ENCODE measurements at regions not wholly inside any gene's neighbourhood (a gene's known extent, or its start where the extent isn't known, plus 50 kb on each side); places are given as distances from the start of the nearest gene placed in this dataset.
A peak's percentile ranks its signal among the peaks of the same experiment; 100 is the strongest.
"Not testable (repeated sequence)": the region's sequence is repeated elsewhere in the genome, so short reads cannot be mapped to it uniquely, and the experiment has no call there.

GRCh38 chr14:106764968-106765369 is 1238.6 kb downstream of the TMEM121 start:
- not testable (repeated sequence) for H3K4me3 ChIP-seq (ENCODE audit: low read length); DNase-seq (ENCODE audit: low read depth)
- peak; percentile 35 for TF ChIP-seq CTCF (conservative IDR thresholded peaks at IDR 0.05; ENCODE audit: low read depth, low read length)

DNA sequence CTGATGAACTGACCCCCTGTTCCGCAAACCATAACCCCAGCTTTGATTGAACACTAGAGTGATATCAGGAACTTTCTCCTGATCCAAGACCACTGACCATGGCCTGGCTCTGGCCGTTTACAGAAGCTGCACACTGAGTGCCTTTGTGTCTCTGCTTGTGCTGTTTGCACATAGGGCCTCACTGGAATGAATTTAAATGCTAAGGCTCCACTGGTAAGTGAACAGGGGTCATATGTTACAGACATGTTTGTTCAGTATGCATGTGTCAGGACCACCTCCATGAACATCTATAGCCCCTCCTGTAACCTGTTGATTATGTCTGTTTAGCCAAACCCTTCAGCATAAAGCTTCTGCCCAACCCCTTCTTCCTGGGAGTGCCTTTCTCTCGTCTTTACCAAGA is 1239.8 kb downstream of the TMEM121 start:
- DNase-seq (ENCODE audit: low read depth) = no peak
- TF ChIP-seq CTCF (conservative IDR thresholded peaks at IDR 0.05; ENCODE audit: low read depth, low read length) = no peak
- H3K4me3 ChIP-seq (ENCODE audit: low read length) = no peak overlapping the region

GRCh38 chr14:106766551-106767277 is 1240.3 kb downstream of the TMEM121 start:
- H3K4me3 ChIP-seq (ENCODE audit: low read length); DNase-seq (ENCODE audit: low read depth): not testable (repeated sequence)

GRCh38 chr14:106768230-106768629 is 1241.8 kb downstream of the TMEM121 start:
- not testable (repeated sequence) for DNase-seq (ENCODE audit: low read depth); H3K4me3 ChIP-seq (ENCODE audit: low read length)

- H3K4me3 ChIP-seq (ENCODE audit: low read length); DNase-seq (ENCODE audit: low read depth): not testable (repeated sequence)
Measured at GRCh38 chr14:106768972-106769700, 1242.8 kb downstream of the TMEM121 start.

- H3K4me3 ChIP-seq (ENCODE audit: low read length); DNase-seq (ENCODE audit: low read depth): not testable (repeated sequence)
Measured at GRCh38 chr14:106770158-106770672, 1243.8 kb downstream of the TMEM121 start.

- DNase-seq (ENCODE audit: low read depth); H3K4me3 ChIP-seq (ENCODE audit: low read length): not testable (repeated sequence)
Measured at GRCh38 chr14:106774889-106775480, 1248.6 kb downstream of the TMEM121 start.

- no peak for DNase-seq (ENCODE audit: low read depth)
- TF ChIP-seq CTCF (conservative IDR thresholded peaks at IDR 0.05; ENCODE audit: low read depth, low read length) = no peak
- H3K4me3 ChIP-seq (ENCODE audit: low read length) = no peak overlapping the region
Measured at GRCh38 chr14:106776395-106776983, 1250.1 kb downstream of the TMEM121 start.

DNA sequence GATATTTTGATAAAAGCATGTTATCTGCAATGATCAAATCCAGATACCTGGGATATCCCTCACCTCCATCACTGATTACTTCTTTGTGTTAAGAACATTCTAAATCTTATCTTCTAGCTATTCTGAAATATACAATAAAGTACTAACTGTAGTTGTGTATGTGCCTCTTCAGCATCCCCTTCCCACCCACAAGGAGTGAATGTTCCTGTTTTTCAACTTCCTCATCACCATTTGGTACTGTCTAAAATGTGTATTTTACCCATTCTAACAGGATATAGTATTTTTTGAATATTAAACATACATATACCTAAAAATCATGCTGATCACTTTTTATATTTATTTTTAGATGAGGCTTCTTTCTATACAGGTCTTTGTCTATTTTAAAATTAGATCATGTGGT is 1252.6 kb downstream of the TMEM121 start:
- no peak for DNase-seq (ENCODE audit: low read depth)
- no peak for TF ChIP-seq CTCF (conservative IDR thresholded peaks at IDR 0.05; ENCODE audit: low read depth, low read length)
- no peak overlapping the region for H3K4me3 ChIP-seq (ENCODE audit: low read length)
